ENCODE measurements at regions not wholly inside any gene's neighbourhood (a gene's known extent, or its start where the extent isn't known, plus 50 kb on each side); places are given as distances from the start of the nearest gene placed in this dataset.

- Histone ChIP-seq H3K9me3 (ENCODE audit: control insufficient read depth, insufficient read depth, low read length) (no peaks in the 10 kb centered on the region), H3K4me2 (ENCODE audit: low read length) (peak overlapping the region; percentile 86), H3K36me3 (ENCODE audit: control insufficient read depth, low read length) (no peaks in the 10 kb centered on the region), H3K27ac (ENCODE audit: low read depth, low read length) (no peak overlapping the region), H4K20me1 (ENCODE audit: control insufficient read depth, insufficient read depth, low read depth, low read length) (no peaks in the 10 kb centered on the region), H3K79me2 (ENCODE audit: control insufficient read depth, low read length) (no peaks in the 10 kb centered on the region), H3K4me1 (ENCODE audit: control insufficient read depth, low read length) (peaks cover 18% of the 10 kb centered on the region), H3K4me3 (ENCODE audit: low read length) (no peak overlapping the region), H3K27me3 (ENCODE audit: control insufficient read depth, low read length) (no peaks in the 10 kb centered on the region), H3K9me2 (replicated peaks; ENCODE audit: control insufficient read depth, low read length) (no peaks in the 10 kb centered on the region), H3F3A (ENCODE audit: control insufficient read depth, insufficient read depth) (no peaks in the 10 kb centered on the region)
- no peak for TF ChIP-seq EZH2phosphoT487 (IDR thresholded peaks at IDR 0.05; ENCODE audit: borderline replicate concordance, low read length)
- TF ChIP-seq, protein P1, sequence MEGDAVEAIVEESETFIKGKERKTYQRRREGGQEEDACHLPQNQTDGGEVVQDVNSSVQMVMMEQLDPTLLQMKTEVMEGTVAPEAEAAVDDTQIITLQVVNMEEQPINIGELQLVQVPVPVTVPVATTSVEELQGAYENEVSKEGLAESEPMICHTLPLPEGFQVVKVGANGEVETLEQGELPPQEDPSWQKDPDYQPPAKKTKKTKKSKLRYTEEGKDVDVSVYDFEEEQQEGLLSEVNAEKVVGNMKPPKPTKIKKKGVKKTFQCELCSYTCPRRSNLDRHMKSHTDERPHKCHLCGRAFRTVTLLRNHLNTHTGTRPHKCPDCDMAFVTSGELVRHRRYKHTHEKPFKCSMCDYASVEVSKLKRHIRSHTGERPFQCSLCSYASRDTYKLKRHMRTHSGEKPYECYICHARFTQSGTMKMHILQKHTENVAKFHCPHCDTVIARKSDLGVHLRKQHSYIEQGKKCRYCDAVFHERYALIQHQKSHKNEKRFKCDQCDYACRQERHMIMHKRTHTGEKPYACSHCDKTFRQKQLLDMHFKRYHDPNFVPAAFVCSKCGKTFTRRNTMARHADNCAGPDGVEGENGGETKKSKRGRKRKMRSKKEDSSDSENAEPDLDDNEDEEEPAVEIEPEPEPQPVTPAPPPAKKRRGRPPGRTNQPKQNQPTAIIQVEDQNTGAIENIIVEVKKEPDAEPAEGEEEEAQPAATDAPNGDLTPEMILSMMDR (IDR thresholded peaks at IDR 0.05; ENCODE audit: low read depth, low read length, poor library complexity, severe bottlenecking): no peak
Observed at GRCh38 chr2:134097740-134098139, 156.1 kb upstream of the MGAT5 start.

- Histone ChIP-seq H3F3A (ENCODE audit: control insufficient read depth, insufficient read depth) (no peaks in the 10 kb centered on the region), H3K4me1 (ENCODE audit: control insufficient read depth, low read length) (peaks cover 18% of the 10 kb centered on the region), H3K4me2 (ENCODE audit: low read length) (no peak overlapping the region), H3K9me2 (replicated peaks; ENCODE audit: control insufficient read depth, low read length) (no peaks in the 10 kb centered on the region), H3K36me3 (ENCODE audit: control insufficient read depth, low read length) (no peaks in the 10 kb centered on the region), H3K27me3 (ENCODE audit: control insufficient read depth, low read length) (no peaks in the 10 kb centered on the region), H3K9me3 (ENCODE audit: control insufficient read depth, insufficient read depth, low read length) (no peaks in the 10 kb centered on the region), H4K20me1 (ENCODE audit: control insufficient read depth, insufficient read depth, low read depth, low read length) (no peaks in the 10 kb centered on the region), H3K27ac (ENCODE audit: low read depth, low read length) (no peak overlapping the region), H3K79me2 (ENCODE audit: control insufficient read depth, low read length) (no peaks in the 10 kb centered on the region), H3K4me3 (ENCODE audit: low read length) (no peak overlapping the region)
- no peak for TF ChIP-seq EZH2phosphoT487 (IDR thresholded peaks at IDR 0.05; ENCODE audit: borderline replicate concordance, low read length)
- TF ChIP-seq, protein P1 (IDR thresholded peaks at IDR 0.05; ENCODE audit: low read depth, low read length, poor library complexity, severe bottlenecking): no peak
Observed at GRCh38 chr2:134098321-134098720, 155.6 kb upstream of the MGAT5 start.

- Histone ChIP-seq H3K4me2 (ENCODE audit: low read length) (no peak overlapping the region), H3K4me1 (ENCODE audit: control insufficient read depth, low read length) (peaks cover 18% of the 10 kb centered on the region), H3K27ac (ENCODE audit: low read depth, low read length) (no peak overlapping the region), H3K9me2 (replicated peaks; ENCODE audit: control insufficient read depth, low read length) (no peaks in the 10 kb centered on the region), H3K36me3 (ENCODE audit: control insufficient read depth, low read length) (no peaks in the 10 kb centered on the region), H3K4me3 (ENCODE audit: low read length) (no peak overlapping the region), H3F3A (ENCODE audit: control insufficient read depth, insufficient read depth) (no peaks in the 10 kb centered on the region), H4K20me1 (ENCODE audit: control insufficient read depth, insufficient read depth, low read depth, low read length) (no peaks in the 10 kb centered on the region), H3K9me3 (ENCODE audit: control insufficient read depth, insufficient read depth, low read length) (no peaks in the 10 kb centered on the region), H3K27me3 (ENCODE audit: control insufficient read depth, low read length) (no peaks in the 10 kb centered on the region), H3K79me2 (ENCODE audit: control insufficient read depth, low read length) (no peaks in the 10 kb centered on the region)
- TF ChIP-seq, protein P1 (IDR thresholded peaks at IDR 0.05; ENCODE audit: low read depth, low read length, poor library complexity, severe bottlenecking): no peak
- no peak for TF ChIP-seq EZH2phosphoT487 (IDR thresholded peaks at IDR 0.05; ENCODE audit: borderline replicate concordance, low read length)
Observed at GRCh38 chr2:134099273-134099672, 154.6 kb upstream of the MGAT5 start.

GRCh38 chr2:134103196-134103595 is 150.7 kb upstream of the MGAT5 start:
- Histone ChIP-seq H4K20me1 (ENCODE audit: control insufficient read depth, insufficient read depth, low read depth, low read length) (no peaks in the 10 kb centered on the region), H3K9me3 (ENCODE audit: control insufficient read depth, insufficient read depth, low read length) (no peaks in the 10 kb centered on the region), H3K4me2 (ENCODE audit: low read length) (no peak overlapping the region), H3K27me3 (ENCODE audit: control insufficient read depth, low read length) (no peaks in the 10 kb centered on the region), H3K79me2 (ENCODE audit: control insufficient read depth, low read length) (no peaks in the 10 kb centered on the region), H3K36me3 (ENCODE audit: control insufficient read depth, low read length) (no peaks in the 10 kb centered on the region), H3K27ac (ENCODE audit: low read depth, low read length) (no peak overlapping the region), H3K4me1 (ENCODE audit: control insufficient read depth, low read length) (no peaks in the 10 kb centered on the region), H3F3A (ENCODE audit: control insufficient read depth, insufficient read depth) (no peaks in the 10 kb centered on the region), H3K9me2 (replicated peaks; ENCODE audit: control insufficient read depth, low read length) (no peaks in the 10 kb centered on the region), H3K4me3 (ENCODE audit: low read length) (no peak overlapping the region)
- no peak for TF ChIP-seq EZH2phosphoT487 (IDR thresholded peaks at IDR 0.05; ENCODE audit: borderline replicate concordance, low read length)
- TF ChIP-seq, protein P1 (IDR thresholded peaks at IDR 0.05; ENCODE audit: low read depth, low read length, poor library complexity, severe bottlenecking): no peak

Data from DOHH2 (cell line).